ENCODE measurements at regions not wholly inside any gene's neighbourhood (a gene's known extent, or its start where the extent isn't known, plus 50 kb on each side); places are given as distances from the start of the nearest gene placed in this dataset.
"Not testable (repeated sequence)": the region's sequence is repeated elsewhere in the genome, so short reads cannot be mapped to it uniquely, and the experiment has no call there.

DNA sequence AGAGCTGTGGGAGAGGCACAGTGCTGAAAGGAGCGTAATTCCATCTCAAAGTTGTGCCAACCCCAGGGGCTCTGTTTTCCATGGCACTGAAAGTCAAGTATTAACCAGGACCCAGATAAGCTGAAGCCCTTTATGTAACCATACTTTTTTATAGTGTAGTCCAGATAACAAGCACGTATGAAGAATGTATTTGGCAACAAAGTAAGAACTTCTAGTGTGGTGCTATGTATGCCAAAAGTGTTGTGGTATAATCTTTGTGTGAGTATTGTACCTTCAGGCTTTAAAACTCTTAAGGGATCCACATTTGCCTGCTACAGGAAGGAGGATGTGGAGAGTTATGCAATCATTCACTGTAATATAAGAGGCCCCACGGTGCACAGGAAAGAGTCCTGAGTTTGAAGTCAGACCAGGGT lies 129.4 kb downstream of the IBTK start:
- Mint-ChIP-seq H3K9me3 (no peaks in the 10 kb centered on the region), H3K27me3 (no peaks in the 10 kb centered on the region), H3K27ac (no peak overlapping the region), H3K4me3 (no peak overlapping the region), H3K36me3 (ENCODE audit: low read depth) (no peaks in the 10 kb centered on the region), H3K4me1 (no peaks in the 10 kb centered on the region)
- no peak for DNase-seq
- ChIA-PET POLR2A (no interaction called here), CTCF (no interaction called here)

DNA sequence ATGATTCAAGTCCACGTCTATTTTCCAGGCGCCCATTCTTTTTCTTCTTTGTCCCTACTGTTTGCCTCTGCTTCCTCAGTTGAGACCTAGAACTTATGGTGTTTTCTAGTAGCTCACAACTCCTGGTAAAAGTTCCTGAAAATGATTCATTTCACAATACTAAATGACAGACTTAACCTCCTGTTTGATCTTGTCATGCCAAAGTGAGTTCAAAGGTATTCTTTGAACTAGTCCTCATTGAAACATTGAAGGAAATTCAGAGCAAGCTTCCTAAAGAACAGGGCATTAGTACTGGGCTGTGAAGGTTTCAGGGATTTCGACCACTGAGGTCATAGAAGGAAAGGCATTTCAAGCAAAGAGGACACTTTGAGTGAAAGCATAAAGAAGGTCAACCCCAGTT lies 132.8 kb downstream of the IBTK start:
- no peak overlapping the region for H3K4me3 Mint-ChIP-seq
- no peaks in the 10 kb centered on the region for H3K9me3 Mint-ChIP-seq
- H3K27ac Mint-ChIP-seq = no peak overlapping the region

DNA sequence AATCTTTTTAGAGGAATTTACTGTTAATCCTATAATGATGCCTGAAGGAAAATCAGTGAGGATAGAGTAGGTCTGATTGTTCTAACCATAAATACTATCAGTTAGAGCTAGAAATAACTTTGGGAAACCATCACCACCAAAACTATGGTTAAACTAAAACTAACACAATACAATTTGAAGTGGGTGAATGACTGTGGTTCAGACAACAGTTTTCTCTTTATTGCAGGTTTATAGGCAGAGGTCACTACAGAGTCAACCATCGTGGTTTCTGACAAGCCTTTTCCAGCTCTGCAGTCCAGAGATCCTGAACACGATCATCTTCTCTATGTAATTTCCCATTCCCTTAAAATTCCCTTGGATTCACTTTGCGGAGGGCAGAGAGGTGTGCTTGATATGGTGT lies 134.3 kb downstream of the IBTK start:
- Mint-ChIP-seq H3K9me3 (no peaks in the 10 kb centered on the region), H3K27me3 (no peaks in the 10 kb centered on the region), H3K4me1 (no peaks in the 10 kb centered on the region), H3K27ac (no peak overlapping the region), H3K36me3 (ENCODE audit: low read depth) (no peaks in the 10 kb centered on the region), H3K4me3 (no peak overlapping the region)
- ChIA-PET CTCF (no interaction called here), POLR2A (no interaction called here)
- DNase-seq = no peak

More for the DNA sequence above, 132.8 kb downstream of the IBTK start:
- no peak for DNase-seq
- H3K36me3 Mint-ChIP-seq (ENCODE audit: low read depth) = no peaks in the 10 kb centered on the region
- H3K4me1 Mint-ChIP-seq = no peaks in the 10 kb centered on the region
- no peaks in the 10 kb centered on the region for H3K27me3 Mint-ChIP-seq
- CTCF ChIA-PET = no interaction called here
- POLR2A ChIA-PET = no interaction called here

DNA sequence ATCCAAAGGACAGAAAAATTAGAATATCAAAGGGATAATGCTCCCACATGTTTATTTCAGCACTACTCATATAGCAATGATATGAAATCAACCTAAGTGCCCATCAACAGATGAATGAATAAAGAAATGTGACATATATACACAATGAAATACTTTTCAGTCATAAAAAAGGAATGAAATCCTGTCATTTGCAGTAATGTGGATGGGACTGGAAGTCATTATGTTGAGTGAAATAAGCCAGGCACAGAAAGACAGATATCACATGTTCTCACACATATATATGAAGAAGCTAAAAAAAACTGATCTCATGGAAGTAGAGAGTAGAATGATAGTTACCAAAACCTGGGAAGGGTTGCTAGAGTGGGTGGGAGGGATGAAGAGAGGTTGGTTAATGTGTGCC lies 135.7 kb downstream of the IBTK start:
- no peaks in the 10 kb centered on the region for H3K36me3 Mint-ChIP-seq (ENCODE audit: low read depth)
- CTCF ChIA-PET = no interaction called here
- H3K4me1 Mint-ChIP-seq = no peaks in the 10 kb centered on the region
- no peak for DNase-seq
- no peak overlapping the region for H3K4me3 Mint-ChIP-seq
- H3K27ac Mint-ChIP-seq = no peak overlapping the region
- POLR2A ChIA-PET = no interaction called here
- no peaks in the 10 kb centered on the region for H3K27me3 Mint-ChIP-seq
- H3K9me3 Mint-ChIP-seq = no peaks in the 10 kb centered on the region

DNA sequence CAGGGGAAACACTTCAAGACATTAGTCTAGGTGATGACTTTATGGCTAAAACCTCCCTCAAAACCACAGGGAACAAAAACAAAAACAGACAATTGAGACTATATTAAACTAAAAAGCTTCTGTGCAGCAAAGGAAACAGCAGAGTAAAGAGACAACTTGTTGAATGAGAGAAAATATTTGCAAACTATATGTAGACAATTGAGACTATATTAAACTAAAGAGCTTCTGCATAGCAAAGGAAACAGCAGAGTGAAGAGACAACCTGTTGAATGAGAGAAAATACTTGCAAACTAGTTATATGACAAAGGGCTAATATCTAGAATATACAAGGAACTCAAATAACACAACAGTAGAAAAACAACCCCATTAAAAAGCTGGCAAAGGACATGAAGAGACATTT lies 136.4 kb downstream of the IBTK start:
- Mint-ChIP-seq H3K4me1 (no peaks in the 10 kb centered on the region), H3K9me3 (no peaks in the 10 kb centered on the region), H3K27ac (no peak overlapping the region), H3K36me3 (ENCODE audit: low read depth) (no peaks in the 10 kb centered on the region), H3K4me3 (no peak overlapping the region), H3K27me3 (no peaks in the 10 kb centered on the region)
- CTCF ChIA-PET = no interaction called here
- POLR2A ChIA-PET = no interaction called here
- DNase-seq = no peak

DNA sequence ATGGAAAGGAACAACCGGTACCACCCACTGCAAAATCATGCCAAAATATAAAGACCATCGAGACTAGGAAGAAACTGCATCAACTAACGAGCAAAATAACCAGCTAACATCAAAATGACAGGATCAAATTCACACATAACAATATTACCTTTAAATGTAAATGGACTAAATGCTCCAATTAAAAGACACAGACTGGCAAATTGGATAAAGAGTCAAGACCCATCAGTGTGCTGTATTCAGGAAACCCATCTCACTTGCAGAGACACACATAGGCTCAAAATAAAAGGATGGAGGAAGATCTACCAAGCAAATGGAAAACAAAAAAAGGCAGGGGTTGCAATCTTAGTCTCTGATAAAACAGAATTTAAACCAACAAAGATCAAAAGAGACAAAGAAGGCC lies 144.4 kb downstream of the IBTK start:
- DNase-seq; H3K36me3 Mint-ChIP-seq (ENCODE audit: low read depth); POLR2A ChIA-PET; H3K4me1 Mint-ChIP-seq; H3K9me3 Mint-ChIP-seq; CTCF ChIA-PET; H3K27me3 Mint-ChIP-seq; H3K4me3 Mint-ChIP-seq; H3K27ac Mint-ChIP-seq: not testable (repeated sequence)

DNA sequence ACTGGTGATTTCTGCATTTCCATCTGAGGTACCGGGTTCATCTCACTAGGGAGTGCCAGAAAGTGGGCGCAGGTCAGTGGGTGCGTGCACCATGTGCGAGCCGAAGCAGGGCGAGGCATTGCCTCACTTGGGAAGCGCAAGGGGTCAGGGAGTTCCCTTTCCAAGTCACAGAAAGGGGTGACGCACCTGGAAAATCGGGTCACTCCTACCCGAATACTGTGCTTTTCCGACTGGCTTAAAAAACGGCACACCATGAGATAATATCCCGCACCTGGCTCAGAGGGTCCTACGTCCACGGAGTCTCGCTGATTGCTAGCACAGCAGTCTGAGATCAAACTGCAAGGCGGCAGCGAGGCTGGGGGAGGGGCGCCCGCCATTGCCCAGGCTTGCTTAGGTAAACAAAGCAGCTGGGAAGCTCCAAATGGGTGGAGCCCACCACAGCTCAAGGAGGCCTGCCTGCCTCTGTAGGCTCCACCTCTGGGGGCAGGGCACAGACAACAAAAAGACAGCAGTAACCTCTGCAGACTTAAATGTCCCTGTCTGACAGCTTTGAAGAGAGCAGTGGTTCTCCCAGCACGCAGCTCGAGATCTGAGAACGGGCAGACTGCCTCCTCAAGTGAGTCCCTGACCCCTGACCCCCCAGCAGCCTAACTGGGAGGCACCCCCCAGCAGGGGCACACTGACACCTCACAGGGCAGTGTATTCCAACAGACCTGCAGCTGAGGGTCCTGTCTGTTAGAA lies 146.0 kb downstream of the IBTK start:
- H3K4me3 Mint-ChIP-seq; H3K27me3 Mint-ChIP-seq; CTCF ChIA-PET; DNase-seq; H3K4me1 Mint-ChIP-seq; H3K36me3 Mint-ChIP-seq (ENCODE audit: low read depth); POLR2A ChIA-PET; H3K27ac Mint-ChIP-seq; H3K9me3 Mint-ChIP-seq: not testable (repeated sequence)

DNA sequence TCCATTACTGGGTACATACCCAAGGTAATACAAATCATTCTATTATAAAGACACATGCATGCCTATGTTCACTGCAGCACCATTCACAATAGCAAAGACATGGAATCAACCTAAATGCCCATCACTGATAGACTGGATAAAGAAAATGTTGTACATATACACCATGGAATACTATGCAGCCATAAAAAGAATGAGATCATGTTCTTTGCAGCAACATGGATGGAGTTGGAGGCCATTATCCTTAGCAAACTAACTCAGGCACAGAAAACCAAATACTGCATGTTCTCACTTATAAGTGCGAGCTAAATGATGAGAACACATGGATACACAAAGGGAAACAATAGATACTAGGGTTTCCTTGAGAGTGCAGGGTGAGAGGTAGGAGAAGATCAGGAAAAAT lies 146.8 kb downstream of the IBTK start:
- H3K27me3 Mint-ChIP-seq; H3K36me3 Mint-ChIP-seq (ENCODE audit: low read depth); H3K9me3 Mint-ChIP-seq; CTCF ChIA-PET; H3K4me3 Mint-ChIP-seq; H3K4me1 Mint-ChIP-seq; POLR2A ChIA-PET; DNase-seq; H3K27ac Mint-ChIP-seq: not testable (repeated sequence)

DNA sequence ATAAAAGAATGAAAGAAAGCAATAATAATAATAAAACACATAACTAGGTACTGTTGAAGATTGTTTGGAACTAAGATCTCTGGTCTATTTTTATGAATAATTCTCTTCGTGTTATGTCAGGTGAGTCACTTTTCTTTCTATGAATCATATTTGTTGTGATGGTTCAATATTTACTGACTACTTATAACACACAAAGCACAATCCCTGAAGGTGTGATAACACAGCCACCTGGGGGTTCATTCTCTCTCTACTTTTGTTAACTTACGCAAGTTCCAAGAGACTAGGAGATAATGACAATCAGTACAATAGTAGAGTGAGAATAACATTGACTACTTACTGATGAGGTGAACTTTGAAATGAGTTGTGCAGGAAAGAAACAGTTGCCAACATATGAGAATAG lies 149.9 kb downstream of the IBTK start:
- POLR2A ChIA-PET = no interaction called here
- Mint-ChIP-seq H3K27ac (no peak overlapping the region), H3K27me3 (no peaks in the 10 kb centered on the region), H3K4me3 (no peak overlapping the region), H3K9me3 (no peaks in the 10 kb centered on the region), H3K4me1 (no peaks in the 10 kb centered on the region), H3K36me3 (ENCODE audit: low read depth) (no peaks in the 10 kb centered on the region)
- no peak for DNase-seq
- CTCF ChIA-PET = no interaction called here

DNA sequence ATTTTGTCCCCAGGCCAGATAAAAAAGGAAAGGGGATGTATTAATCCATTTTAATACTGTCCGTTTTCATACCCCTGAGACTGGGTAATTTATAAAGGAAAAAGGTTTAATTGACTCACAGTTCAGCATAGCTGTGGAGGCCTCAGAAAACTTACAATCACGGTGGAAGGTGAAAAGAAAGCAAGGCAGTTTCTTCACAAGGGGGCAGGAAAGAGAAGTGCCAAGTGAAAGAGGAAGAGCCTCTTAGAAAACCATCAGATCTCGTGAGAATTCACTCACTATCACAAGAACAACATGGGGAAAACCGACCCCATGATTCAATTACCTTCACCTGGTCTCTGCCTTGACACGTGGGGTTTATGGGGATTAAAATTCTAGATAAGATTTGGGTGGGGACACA lies 152.5 kb downstream of the IBTK start:
- ChIA-PET CTCF (no interaction called here), POLR2A (no interaction called here)
- no peak overlapping the region for H3K4me3 Mint-ChIP-seq
- no peak for DNase-seq
- no peak overlapping the region for H3K27ac Mint-ChIP-seq
- no peaks in the 10 kb centered on the region for H3K9me3 Mint-ChIP-seq
- no peaks in the 10 kb centered on the region for H3K27me3 Mint-ChIP-seq
- H3K36me3 Mint-ChIP-seq (ENCODE audit: low read depth) = no peaks in the 10 kb centered on the region
- no peaks in the 10 kb centered on the region for H3K4me1 Mint-ChIP-seq

DNA sequence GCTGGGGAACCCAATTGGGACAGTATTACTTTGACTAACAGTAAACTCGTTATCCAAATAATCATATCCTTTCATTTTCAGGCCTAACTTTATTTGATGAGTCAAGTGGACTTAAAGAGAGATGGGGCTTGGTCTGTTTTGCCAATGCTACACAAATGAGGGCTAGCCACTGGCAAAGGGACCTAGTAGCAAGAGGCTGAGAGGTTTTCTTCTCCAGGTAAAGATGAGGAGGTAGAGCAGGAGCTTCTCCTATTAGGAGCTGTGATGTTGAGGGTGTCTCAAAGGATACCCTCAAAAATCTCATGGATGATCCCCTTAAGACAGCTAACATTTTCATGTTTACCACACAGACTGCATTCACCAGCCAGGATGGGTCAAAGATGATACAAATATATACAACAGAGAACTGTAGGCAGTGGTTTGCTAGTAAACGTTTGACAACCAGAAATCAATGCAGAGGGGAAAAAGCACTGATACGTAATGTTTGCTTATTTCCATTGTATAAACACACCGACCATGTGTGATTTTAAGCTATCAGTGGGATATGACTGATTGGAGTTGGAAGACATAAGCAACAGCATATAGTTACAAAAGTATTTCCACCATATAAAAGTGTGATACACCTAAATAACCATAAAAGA lies 153.3 kb downstream of the IBTK start:
- ChIA-PET POLR2A (no interaction called here), CTCF (no interaction called here)
- H3K27ac Mint-ChIP-seq = no peak overlapping the region
- H3K36me3 Mint-ChIP-seq (ENCODE audit: low read depth) = no peaks in the 10 kb centered on the region
- no peaks in the 10 kb centered on the region for H3K9me3 Mint-ChIP-seq
- H3K4me3 Mint-ChIP-seq = no peak overlapping the region
- H3K27me3 Mint-ChIP-seq = no peaks in the 10 kb centered on the region
- no peaks in the 10 kb centered on the region for H3K4me1 Mint-ChIP-seq
- DNase-seq = no peak

DNA sequence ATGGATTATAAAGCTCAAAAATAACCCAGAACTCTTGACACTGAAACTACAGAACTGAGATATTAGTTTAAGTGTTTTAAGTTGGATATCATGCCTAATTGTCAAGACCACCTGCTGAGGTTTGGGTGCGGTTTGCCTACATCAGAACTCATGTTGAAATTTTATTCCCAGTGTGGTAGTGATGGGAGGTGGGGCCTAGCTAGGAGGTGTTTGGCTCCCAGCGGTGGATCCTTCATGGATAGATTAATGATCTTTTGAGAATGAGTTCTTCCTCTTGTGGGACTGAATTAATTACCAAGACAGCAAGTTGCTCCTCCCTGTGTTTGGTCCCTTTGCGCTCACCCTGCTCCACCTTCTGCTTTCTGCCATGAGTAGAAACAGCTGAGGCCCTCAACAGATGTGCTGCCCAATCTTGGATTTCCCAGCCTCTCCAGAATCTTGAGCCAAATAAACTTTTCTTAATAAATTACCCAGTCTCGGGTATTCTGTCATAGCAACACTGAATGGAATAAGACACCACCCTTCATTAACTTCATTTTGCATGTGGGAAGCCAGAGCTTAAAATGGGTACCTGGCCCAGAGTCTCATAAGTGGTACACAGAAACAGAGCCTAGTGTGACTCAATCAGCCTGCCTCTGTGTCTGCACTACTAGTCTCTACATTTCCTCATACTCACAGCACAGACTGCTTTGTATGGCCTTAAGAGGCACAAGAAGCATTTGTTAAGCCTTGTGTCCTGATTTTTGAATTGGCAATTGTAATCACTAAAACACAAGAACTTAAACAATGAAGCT lies 158.4 kb downstream of the IBTK start:
- CTCF ChIA-PET = no interaction called here
- no peaks in the 10 kb centered on the region for H3K36me3 Mint-ChIP-seq (ENCODE audit: low read depth)
- no peaks in the 10 kb centered on the region for H3K27me3 Mint-ChIP-seq
- H3K4me1 Mint-ChIP-seq = no peaks in the 10 kb centered on the region
- DNase-seq = no peak
- no peaks in the 10 kb centered on the region for H3K9me3 Mint-ChIP-seq
- POLR2A ChIA-PET = no interaction called here
- no peak overlapping the region for H3K27ac Mint-ChIP-seq
- no peak overlapping the region for H3K4me3 Mint-ChIP-seq

DNA sequence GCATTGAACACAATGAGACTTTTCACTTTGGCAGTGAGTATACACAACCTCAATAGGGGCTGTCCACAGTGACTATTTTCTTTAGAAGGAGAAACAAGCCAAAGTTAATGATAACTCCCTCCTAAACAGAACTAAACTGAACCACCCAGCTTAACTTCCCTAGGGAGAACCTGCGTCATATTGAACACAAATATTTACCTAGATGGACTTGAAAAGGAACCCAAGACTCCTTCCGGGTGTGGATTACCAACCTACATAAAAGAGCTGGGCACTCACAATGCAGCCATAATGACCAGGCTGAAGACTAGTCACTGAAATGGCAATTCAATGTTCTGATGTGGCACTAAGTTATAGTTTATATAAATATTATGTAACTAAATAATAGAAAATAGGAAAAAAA lies 160.6 kb downstream of the IBTK start:
- H3K4me1 Mint-ChIP-seq = no peaks in the 10 kb centered on the region
- no peak for DNase-seq
- no peaks in the 10 kb centered on the region for H3K9me3 Mint-ChIP-seq
- ChIA-PET POLR2A (no interaction called here), CTCF (no interaction called here)
- no peak overlapping the region for H3K4me3 Mint-ChIP-seq
- H3K27ac Mint-ChIP-seq = no peak overlapping the region
- no peaks in the 10 kb centered on the region for H3K27me3 Mint-ChIP-seq
- no peaks in the 10 kb centered on the region for H3K36me3 Mint-ChIP-seq (ENCODE audit: low read depth)

DNA sequence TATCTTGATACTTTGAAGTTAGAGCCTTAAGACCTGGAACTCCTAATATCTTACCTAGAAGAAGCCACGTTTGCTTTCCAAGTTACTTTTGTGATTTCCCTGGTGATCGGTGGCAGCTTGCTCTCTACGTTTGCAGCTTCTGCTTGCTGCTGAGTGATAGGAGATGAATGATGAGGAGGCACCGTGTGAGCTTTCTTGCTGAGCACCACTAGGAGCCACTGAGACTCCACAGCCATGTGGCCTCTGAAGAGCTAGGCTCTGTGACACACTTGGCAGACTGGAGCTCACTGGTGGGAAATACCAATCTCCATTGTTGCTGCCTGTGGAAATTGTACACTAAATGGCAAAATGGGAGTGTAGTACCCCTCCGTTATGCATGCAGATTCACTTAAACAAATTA lies 161.8 kb downstream of the IBTK start:
- no peaks in the 10 kb centered on the region for H3K36me3 Mint-ChIP-seq (ENCODE audit: low read depth)
- H3K27me3 Mint-ChIP-seq = no peaks in the 10 kb centered on the region
- ChIA-PET CTCF (no interaction called here), POLR2A (no interaction called here)
- no peak overlapping the region for H3K4me3 Mint-ChIP-seq
- DNase-seq = no peak
- H3K4me1 Mint-ChIP-seq = no peaks in the 10 kb centered on the region
- H3K9me3 Mint-ChIP-seq = no peaks in the 10 kb centered on the region
- H3K27ac Mint-ChIP-seq = no peak overlapping the region
